ENCODE measurements at regions not wholly inside any gene's neighbourhood (a gene's known extent, or its start where the extent isn't known, plus 50 kb on each side); places are given as distances from the start of the nearest gene placed in this dataset.

GRCh38 chr18:78242254-78242643 is 737.4 kb upstream of the SALL3 start:
- Mint-ChIP-seq H3K36me3 (no peaks in the 10 kb centered on the region), H3K27ac (no peak overlapping the region), H3K27me3 (no peaks in the 10 kb centered on the region), H3K4me1 (no peaks in the 10 kb centered on the region), H3K9me3 (peaks cover 0 to 12% (median 4%) of the 10 kb centered on the region in 3 donors), H3K4me3 (no peak overlapping the region)
- ATAC-seq (replicated peaks in 1 of 4), result no peak
- no peak overlapping the region for H3K27ac ChIP-seq (ENCODE audit: low read length)
- peaks cover 0 to 7% of the 10 kb centered on the region in 2 experiments for H3K27me3 ChIP-seq (replicated peaks in 1 of 2; ENCODE audit: control insufficient read depth in 2 of 2, extremely low read depth in 1 of 2, insufficient read depth in 2 of 2, low read length in 1 of 2)
- H3K36me3 ChIP-seq (ENCODE audit: control insufficient read depth in 2 of 2, extremely low read depth in 1 of 2, insufficient read depth in 1 of 2, low read length in 1 of 2), result no peaks in the 10 kb centered on the region
- H3K9me3 ChIP-seq, result no peaks in the 10 kb centered on the region
- DNase-seq, result no peak
- ChIA-PET POLR2A (no interaction called here), CTCF (interaction anchor here in 1 of 2 donors (0.8 kb wide), 1 partner anchor 13 kb away, joined by 3 read pairs; no protein-coding TSS in a partner anchor)
- no peaks in the 10 kb centered on the region for H3K4me1 ChIP-seq (ENCODE audit: control insufficient read depth in 1 of 2, extremely low read depth in 1 of 2, insufficient read depth in 2 of 2, low read length in 2 of 2)
- WGBS (ENCODE audit: insufficient coverage), result no CpG with 5 or more reads among the region's 2 CpGs
- H3K4me3 ChIP-seq (ENCODE audit: control insufficient read depth in 1 of 2, extremely low read depth in 1 of 2, low read length in 1 of 2), result no peak overlapping the region

DNA sequence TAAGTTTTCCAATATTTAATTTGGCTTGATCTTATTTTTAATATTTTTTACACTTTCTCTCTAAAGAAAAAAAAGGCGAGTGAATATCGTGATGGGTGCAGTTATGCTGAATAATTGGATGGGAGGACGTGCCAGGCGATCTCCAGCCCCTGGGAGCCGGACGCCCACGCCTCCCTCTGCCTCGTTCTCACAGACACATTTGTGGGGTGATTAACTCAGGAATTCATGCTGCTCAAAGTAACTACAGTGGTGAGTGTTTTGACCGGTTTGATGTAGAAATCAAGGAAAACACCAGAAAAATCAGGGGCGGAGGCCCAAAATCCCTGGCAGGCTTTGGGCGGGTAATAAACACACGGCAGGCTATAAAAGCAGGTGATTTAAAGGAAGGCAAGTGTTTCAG is 736.8 kb upstream of the SALL3 start:
- Mint-ChIP-seq H3K4me3 (no peak overlapping the region), H3K4me1 (no peaks in the 10 kb centered on the region), H3K27me3 (no peaks in the 10 kb centered on the region), H3K9me3 (peaks cover 0 to 12% (median 4%) of the 10 kb centered on the region in 3 donors), H3K27ac (no peak overlapping the region), H3K36me3 (no peaks in the 10 kb centered on the region)
- Histone ChIP-seq H3K4me1 (ENCODE audit: control insufficient read depth in 1 of 2, extremely low read depth in 1 of 2, insufficient read depth in 2 of 2, low read length in 2 of 2) (no peaks in the 10 kb centered on the region), H3K9me3 (no peaks in the 10 kb centered on the region), H3K36me3 (ENCODE audit: control insufficient read depth in 2 of 2, extremely low read depth in 1 of 2, insufficient read depth in 1 of 2, low read length in 1 of 2) (no peaks in the 10 kb centered on the region), H3K27ac (ENCODE audit: low read length) (no peak overlapping the region), H3K27me3 (replicated peaks in 1 of 2; ENCODE audit: control insufficient read depth in 2 of 2, extremely low read depth in 1 of 2, insufficient read depth in 2 of 2, low read length in 1 of 2) (peaks cover 0 to 7% of the 10 kb centered on the region in 2 experiments), H3K4me3 (ENCODE audit: control insufficient read depth in 1 of 2, extremely low read depth in 1 of 2, low read length in 1 of 2) (no peak overlapping the region)
- DNase-seq (no peak), ATAC-seq (replicated peaks in 1 of 4) (no peak)
- WGBS (ENCODE audit: insufficient coverage), result 83% methylated on average over 5 of the region's 12 CpGs
- ChIA-PET POLR2A (no interaction called here), CTCF (interaction anchor here in 1 of 2 donors (0.8 kb wide), 1 partner anchor 13 kb away, joined by 3 read pairs; no protein-coding TSS in a partner anchor)

- DNase-seq (no peak), ATAC-seq (replicated peaks in 1 of 4) (no peak)
- Histone ChIP-seq H3K4me1 (ENCODE audit: control insufficient read depth in 1 of 2, extremely low read depth in 1 of 2, insufficient read depth in 2 of 2, low read length in 2 of 2) (no peaks in the 10 kb centered on the region), H3K36me3 (ENCODE audit: control insufficient read depth in 2 of 2, extremely low read depth in 1 of 2, insufficient read depth in 1 of 2, low read length in 1 of 2) (no peaks in the 10 kb centered on the region), H3K27me3 (replicated peaks in 1 of 2; ENCODE audit: control insufficient read depth in 2 of 2, extremely low read depth in 1 of 2, insufficient read depth in 2 of 2, low read length in 1 of 2) (peaks cover 0 to 7% of the 10 kb centered on the region in 2 experiments), H3K4me3 (ENCODE audit: control insufficient read depth in 1 of 2, extremely low read depth in 1 of 2, low read length in 1 of 2) (no peak overlapping the region), H3K9me3 (no peaks in the 10 kb centered on the region), H3K27ac (ENCODE audit: low read length) (no peak overlapping the region)
- no peak overlapping the region for H3K4me3 Mint-ChIP-seq
- no CpG with 5 or more reads among the region's 4 CpGs for WGBS (ENCODE audit: insufficient coverage)
- H3K4me1 Mint-ChIP-seq, result no peaks in the 10 kb centered on the region
- POLR2A ChIA-PET, result no interaction called here
- CTCF ChIA-PET, result no interaction called here
- peaks cover 0 to 6% (median 0%) of the 10 kb centered on the region in 3 donors for H3K9me3 Mint-ChIP-seq
- no peaks in the 10 kb centered on the region for H3K36me3 Mint-ChIP-seq
- H3K27ac Mint-ChIP-seq, result no peak overlapping the region
- no peaks in the 10 kb centered on the region for H3K27me3 Mint-ChIP-seq
These were observed 734.8 kb upstream of the SALL3 start for GRCh38 chr18:78244779-78245178.

GRCh38 chr18:78245451-78245850 is 734.2 kb upstream of the SALL3 start:
- H3K9me3 ChIP-seq, result no peaks in the 10 kb centered on the region
- Mint-ChIP-seq H3K27ac (no peak overlapping the region), H3K9me3 (peaks cover 0 to 6% (median 0%) of the 10 kb centered on the region in 3 donors), H3K4me3 (no peak overlapping the region), H3K4me1 (no peaks in the 10 kb centered on the region), H3K27me3 (no peaks in the 10 kb centered on the region), H3K36me3 (no peaks in the 10 kb centered on the region)
- H3K36me3 ChIP-seq (ENCODE audit: control insufficient read depth in 2 of 2, extremely low read depth in 1 of 2, insufficient read depth in 1 of 2, low read length in 1 of 2), result no peaks in the 10 kb centered on the region
- H3K27ac ChIP-seq (ENCODE audit: low read length), result no peak overlapping the region
- DNase-seq (no peak), ATAC-seq (replicated peaks in 1 of 4) (no peak)
- ChIA-PET CTCF (no interaction called here), POLR2A (no interaction called here)
- no peaks in the 10 kb centered on the region for H3K4me1 ChIP-seq (ENCODE audit: control insufficient read depth in 1 of 2, extremely low read depth in 1 of 2, insufficient read depth in 2 of 2, low read length in 2 of 2)
- H3K27me3 ChIP-seq (replicated peaks in 1 of 2; ENCODE audit: control insufficient read depth in 2 of 2, extremely low read depth in 1 of 2, insufficient read depth in 2 of 2, low read length in 1 of 2), result peaks cover 0 to 7% of the 10 kb centered on the region in 2 experiments
- 84% methylated on average over 5 of the region's 9 CpGs for WGBS (ENCODE audit: insufficient coverage)
- H3K4me3 ChIP-seq (ENCODE audit: control insufficient read depth in 1 of 2, extremely low read depth in 1 of 2, low read length in 1 of 2), result no peak overlapping the region

- ATAC-seq (replicated peaks in 1 of 4) (no peak), DNase-seq (no peak)
- Histone ChIP-seq H3K27me3 (replicated peaks in 1 of 2; ENCODE audit: control insufficient read depth in 2 of 2, extremely low read depth in 1 of 2, insufficient read depth in 2 of 2, low read length in 1 of 2) (peaks cover 0 to 7% of the 10 kb centered on the region in 2 experiments), H3K9me3 (no peaks in the 10 kb centered on the region), H3K4me1 (ENCODE audit: control insufficient read depth in 1 of 2, extremely low read depth in 1 of 2, insufficient read depth in 2 of 2, low read length in 2 of 2) (no peaks in the 10 kb centered on the region), H3K27ac (ENCODE audit: low read length) (no peak overlapping the region), H3K36me3 (ENCODE audit: control insufficient read depth in 2 of 2, extremely low read depth in 1 of 2, insufficient read depth in 1 of 2, low read length in 1 of 2) (no peaks in the 10 kb centered on the region), H3K4me3 (ENCODE audit: control insufficient read depth in 1 of 2, extremely low read depth in 1 of 2, low read length in 1 of 2) (no peak overlapping the region)
- ChIA-PET CTCF (no interaction called here), POLR2A (no interaction called here)
- H3K36me3 Mint-ChIP-seq, result no peaks in the 10 kb centered on the region
- no peak overlapping the region for H3K4me3 Mint-ChIP-seq
- no peaks in the 10 kb centered on the region for H3K4me1 Mint-ChIP-seq
- WGBS (ENCODE audit: insufficient coverage), result 100% methylated on average over 4 of the region's 8 CpGs
- no peaks in the 10 kb centered on the region for H3K27me3 Mint-ChIP-seq
- H3K27ac Mint-ChIP-seq, result no peak overlapping the region
- H3K9me3 Mint-ChIP-seq, result peaks cover 0 to 6% (median 0%) of the 10 kb centered on the region in 3 donors
These were observed 733.6 kb upstream of the SALL3 start for GRCh38 chr18:78246050-78246449.

DNA sequence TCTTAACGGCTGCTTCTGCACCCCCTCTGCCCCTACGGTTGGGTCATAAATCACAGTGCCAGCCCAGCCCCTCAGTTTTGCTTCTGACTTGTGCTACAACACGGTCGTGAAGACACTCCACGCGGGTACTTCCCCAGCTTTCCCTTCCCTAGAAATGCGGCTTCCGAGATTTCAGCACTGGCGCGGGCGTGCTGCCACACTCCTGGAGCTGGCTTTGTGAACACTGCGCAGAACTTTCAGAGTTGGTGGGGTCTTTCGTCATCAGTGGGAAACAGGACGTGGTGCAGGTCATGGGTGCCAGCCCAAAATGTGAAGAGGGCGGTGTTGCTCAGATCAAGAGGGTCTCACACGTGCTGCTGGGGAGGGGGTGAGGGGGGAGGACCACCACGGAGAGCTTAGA is 733.0 kb upstream of the SALL3 start:
- peaks cover 0 to 6% (median 0%) of the 10 kb centered on the region in 3 donors for H3K9me3 Mint-ChIP-seq
- ATAC-seq (replicated peaks in 1 of 4) (no peak), DNase-seq (no peak)
- 63% methylated on average over 17 of the region's 17 CpGs for WGBS (ENCODE audit: insufficient coverage)
- no peak overlapping the region for H3K4me3 Mint-ChIP-seq
- no peaks in the 10 kb centered on the region for H3K27me3 Mint-ChIP-seq
- no peak overlapping the region for H3K27ac ChIP-seq (ENCODE audit: low read length)
- ChIA-PET POLR2A (no interaction called here), CTCF (no interaction called here)
- no peak overlapping the region for H3K27ac Mint-ChIP-seq
- no peak overlapping the region for H3K4me3 ChIP-seq (ENCODE audit: control insufficient read depth in 1 of 2, extremely low read depth in 1 of 2, low read length in 1 of 2)
- H3K4me1 ChIP-seq (ENCODE audit: control insufficient read depth in 1 of 2, extremely low read depth in 1 of 2, insufficient read depth in 2 of 2, low read length in 2 of 2), result no peaks in the 10 kb centered on the region
- H3K36me3 Mint-ChIP-seq, result no peaks in the 10 kb centered on the region
- no peaks in the 10 kb centered on the region for H3K36me3 ChIP-seq (ENCODE audit: control insufficient read depth in 2 of 2, extremely low read depth in 1 of 2, insufficient read depth in 1 of 2, low read length in 1 of 2)
- no peaks in the 10 kb centered on the region for H3K9me3 ChIP-seq
- H3K4me1 Mint-ChIP-seq, result no peaks in the 10 kb centered on the region
- H3K27me3 ChIP-seq (replicated peaks in 1 of 2; ENCODE audit: control insufficient read depth in 2 of 2, extremely low read depth in 1 of 2, insufficient read depth in 2 of 2, low read length in 1 of 2), result peaks cover 0 to 7% of the 10 kb centered on the region in 2 experiments
